Ovary (tissue), 7 donors: ENCODE measurements at regions not wholly inside any gene's neighbourhood (a gene's known extent, or its start where the extent isn't known, plus 50 kb on each side); places are given as distances from the start of the nearest gene placed in this dataset.

Experiments used
- DNase-seq, 5 donors: peaks; one replicate each; pipeline ENCODE4 v3.0.0-alpha.2; 2019 to 2020
- H3K27ac ChIP-seq, 2 donors: fragments of 200-600 bp; one replicate each; pipeline versions ENCODE4 v1.5.1 to v1.8.0; 2019 to 2022
- H3K27me3 ChIP-seq: fragments of 200-600 bp; one replicate; pipeline ENCODE4 v1.8.0; 2022
- H3K36me3 ChIP-seq: fragments of 200-600 bp; sonication (generic); one replicate; pipeline ENCODE4 v1.5.1; 2019
- H3K4me1 ChIP-seq: one replicate; pipeline ENCODE4 v1.8.1; 2013; ENCODE audit warnings: mild to moderate bottlenecking, moderate library complexity; ENCODE audit not compliant: insufficient read depth
- H3K4me3 ChIP-seq: fragments of 200-600 bp; sonication (generic); one replicate; pipeline ENCODE4 v1.5.1; 2017
- H3K9me3 ChIP-seq, 2 donors: fragments of 200-600 bp in 1 of 2; sonication (generic) in 1 of 2; one replicate each; pipeline versions ENCODE4 v1.5.1 to v1.8.1; 2013 to 2019; ENCODE audit warnings: mild to moderate bottlenecking in 1 of 2, moderate library complexity in 1 of 2
- CTCF ChIP-seq, 3 donors: fragments of 450-650 bp in 2 of 3; fragments of 200-600 bp in 1 of 3; IDR thresholded peaks; one replicate each; pipeline versions ENCODE4 v1.5.1 to v1.8.0; 2016 to 2022; ENCODE audit warnings: antibody characterized with exemption in 3 of 3, mild to moderate bottlenecking in 1 of 3
- EP300 ChIP-seq: sonication (generic); formaldehyde crosslinking; IDR thresholded peaks from one replicate; pipeline ENCODE4 v1.6.1; 2017; ENCODE audit warnings: antibody characterized with exemption
- POLR2A ChIP-seq: fragments of 450-650 bp; IDR thresholded peaks from one replicate; pipeline ENCODE4 v1.6.1; 2017; ENCODE audit warnings: antibody characterized with exemption, mild to moderate bottlenecking, moderate library complexity
- WGBS, 3 donors: extraction: QIAGEN DNeasy Blood & Tissue Kit in 1 of 3; methylation state at CpG; one replicate each; pipeline versions ENCODE4 v1.1.5 to v1.1.7; 2013 to 2017; 5-methylcytosine and 5-hydroxymethylcytosine counted together
- intact Hi-C, 4 donors: fragments of 100-400 bp; cut with DNase I; formaldehyde crosslinking; loops; one replicate each; pipeline versions ENCODE4 v1.11.0 to v1.15.1; 2022 to 2023
- donor health status: DM: no; HTN: no; CAD: no; lungs with moderate emphysema.
- donor health status: DM: no; HTN: no; CAD: no.
- donor health status: Bipolar disorder and iron deficiency.
- donor health status: DM: no; HTN: no; CAD: no.
- donor health status: DM: yes; HTN: yes; CAD: no.

- no peaks in the 10 kb centered on the region for H3K36me3 ChIP-seq
- H3K27ac ChIP-seq, result no peak overlapping the region
- H3K4me1 ChIP-seq, result no peaks in the 10 kb centered on the region
- H3K27me3 ChIP-seq, result no peaks in the 10 kb centered on the region
- intact Hi-C loops, result no loop called here
- DNase-seq, result no peak
- no peaks in the 10 kb centered on the region for H3K9me3 ChIP-seq
- no peak overlapping the region for H3K4me3 ChIP-seq
- no peak for TF ChIP-seq POLR2A
- TF ChIP-seq CTCF (IDR thresholded peaks at IDR 0.05), result no peak
- TF ChIP-seq EP300, result no peak
These were observed 459.0 kb downstream of the XYLT1 start for GRCh38 chr16:17011712-17012111.

DNA sequence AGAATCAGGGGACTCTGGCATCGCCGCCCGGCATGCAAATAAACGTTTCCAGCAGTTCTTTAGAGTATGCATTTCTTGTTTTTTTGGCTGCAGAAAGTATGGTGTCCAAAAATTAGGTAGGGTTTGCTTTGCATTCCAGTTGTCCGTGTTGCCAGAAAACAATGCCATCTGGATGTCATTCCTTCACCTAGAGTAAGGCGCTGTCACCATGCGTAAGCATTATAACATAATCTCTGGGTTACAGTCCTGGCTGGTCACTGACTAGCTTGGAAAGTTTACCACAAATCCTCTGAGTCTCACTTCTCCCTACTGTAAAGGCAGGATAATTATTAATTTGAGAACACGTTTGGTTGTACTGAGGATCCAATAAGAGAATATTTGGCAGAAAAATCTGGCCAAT, 457.7 kb downstream of the XYLT1 start:
- no peak for DNase-seq
- WGBS, 3 donors, result 48 to 56% (median 53%) methylated on average over 8 of the region's 8 CpGs
- Histone ChIP-seq H3K9me3 (no peaks in the 10 kb centered on the region), H3K27ac (no peak overlapping the region), H3K36me3 (no peaks in the 10 kb centered on the region), H3K4me3 (no peak overlapping the region), H3K27me3 (no peaks in the 10 kb centered on the region), H3K4me1 (no peaks in the 10 kb centered on the region)
- TF ChIP-seq EP300 (no peak), POLR2A (no peak), CTCF (IDR thresholded peaks at IDR 0.05) (no peak)
- intact Hi-C loops, result no loop called here

DNA sequence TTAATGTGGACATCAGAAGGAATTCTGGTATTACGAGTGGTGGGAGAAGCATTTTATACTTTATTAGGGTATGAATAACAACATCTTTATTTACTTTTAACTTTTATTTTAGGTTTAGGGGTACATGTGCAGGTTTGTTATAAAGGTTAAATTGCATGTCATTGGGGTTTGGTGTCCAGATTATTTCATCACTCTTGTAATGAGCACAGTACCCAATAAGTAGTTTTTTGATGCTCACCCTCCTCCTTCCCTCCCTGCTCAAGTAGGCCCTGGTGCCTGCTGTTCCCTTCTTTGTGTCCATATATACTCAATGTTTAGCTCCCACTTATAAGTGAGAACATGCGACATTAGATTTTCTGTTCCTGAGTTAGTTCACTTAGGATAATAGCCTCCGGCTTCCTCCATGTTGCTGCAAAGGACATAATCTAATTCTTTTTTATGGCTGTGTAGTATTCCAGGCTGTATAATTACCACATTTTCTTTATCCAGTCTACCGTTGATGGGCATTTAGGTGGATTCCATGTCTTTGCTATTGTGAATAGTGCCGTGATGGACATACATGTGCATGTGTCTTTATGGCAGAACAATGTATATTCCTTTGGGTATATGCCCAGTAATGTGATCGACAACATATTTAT, 456.2 kb downstream of the XYLT1 start:
- Histone ChIP-seq H3K27me3 (no peaks in the 10 kb centered on the region), H3K27ac (no peak overlapping the region), H3K36me3 (no peaks in the 10 kb centered on the region), H3K4me3 (no peak overlapping the region), H3K9me3 (no peaks in the 10 kb centered on the region), H3K4me1 (no peaks in the 10 kb centered on the region)
- WGBS, 3 donors, result 84 to 98% (median 94%) methylated on average over 6 of the region's 6 CpGs
- no peak for TF ChIP-seq CTCF (IDR thresholded peaks at IDR 0.05)
- no peak for TF ChIP-seq EP300
- no peak for TF ChIP-seq POLR2A
- DNase-seq, result no peak
- intact Hi-C loops, result no loop called here

GRCh38 chr16:17015702-17016101, 455.1 kb downstream of the XYLT1 start:
- no peak for TF ChIP-seq EP300
- TF ChIP-seq POLR2A, result no peak
- TF ChIP-seq CTCF (IDR thresholded peaks at IDR 0.05), result no peak
- Histone ChIP-seq H3K36me3 (no peaks in the 10 kb centered on the region), H3K27me3 (no peaks in the 10 kb centered on the region), H3K9me3 (no peaks in the 10 kb centered on the region), H3K4me3 (no peak overlapping the region), H3K4me1 (no peaks in the 10 kb centered on the region), H3K27ac (no peak overlapping the region)
- intact Hi-C loops, result no loop called here
- WGBS, 3 donors, result 85 to 91% (median 89%) methylated on average over 6 of the region's 6 CpGs
- no peak for DNase-seq
